ENCODE measurements at regions not wholly inside any gene's neighbourhood (a gene's known extent, or its start where the extent isn't known, plus 50 kb on each side); places are given as distances from the start of the nearest gene placed in this dataset.

- TF ChIP-seq, protein P1, sequence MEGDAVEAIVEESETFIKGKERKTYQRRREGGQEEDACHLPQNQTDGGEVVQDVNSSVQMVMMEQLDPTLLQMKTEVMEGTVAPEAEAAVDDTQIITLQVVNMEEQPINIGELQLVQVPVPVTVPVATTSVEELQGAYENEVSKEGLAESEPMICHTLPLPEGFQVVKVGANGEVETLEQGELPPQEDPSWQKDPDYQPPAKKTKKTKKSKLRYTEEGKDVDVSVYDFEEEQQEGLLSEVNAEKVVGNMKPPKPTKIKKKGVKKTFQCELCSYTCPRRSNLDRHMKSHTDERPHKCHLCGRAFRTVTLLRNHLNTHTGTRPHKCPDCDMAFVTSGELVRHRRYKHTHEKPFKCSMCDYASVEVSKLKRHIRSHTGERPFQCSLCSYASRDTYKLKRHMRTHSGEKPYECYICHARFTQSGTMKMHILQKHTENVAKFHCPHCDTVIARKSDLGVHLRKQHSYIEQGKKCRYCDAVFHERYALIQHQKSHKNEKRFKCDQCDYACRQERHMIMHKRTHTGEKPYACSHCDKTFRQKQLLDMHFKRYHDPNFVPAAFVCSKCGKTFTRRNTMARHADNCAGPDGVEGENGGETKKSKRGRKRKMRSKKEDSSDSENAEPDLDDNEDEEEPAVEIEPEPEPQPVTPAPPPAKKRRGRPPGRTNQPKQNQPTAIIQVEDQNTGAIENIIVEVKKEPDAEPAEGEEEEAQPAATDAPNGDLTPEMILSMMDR (IDR thresholded peaks at IDR 0.05; ENCODE audit: low read length) = no peak
- TF ChIP-seq EZH2 (IDR thresholded peaks at IDR 0.05; ENCODE audit: borderline replicate concordance, low read length) = no peak
Measured at GRCh38 chr20:39532205-39532604, 570.1 kb downstream of the DHX35 start.
